HG03469 (cell line): ENCODE measurements at regions not wholly inside any gene's neighbourhood (a gene's known extent, or its start where the extent isn't known, plus 50 kb on each side); places are given as distances from the start of the nearest gene placed in this dataset.

Experiments
- ATAC-seq: cut with Tn5 transposase; IDR thresholded peaks from one replicate; pipeline ENCODE4 v1.9.1; 2021; ENCODE audit warnings: mild to moderate bottlenecking, moderate library complexity, moderate number of reproducible peaks; ENCODE audit not compliant: unreplicated experiment

DNA sequence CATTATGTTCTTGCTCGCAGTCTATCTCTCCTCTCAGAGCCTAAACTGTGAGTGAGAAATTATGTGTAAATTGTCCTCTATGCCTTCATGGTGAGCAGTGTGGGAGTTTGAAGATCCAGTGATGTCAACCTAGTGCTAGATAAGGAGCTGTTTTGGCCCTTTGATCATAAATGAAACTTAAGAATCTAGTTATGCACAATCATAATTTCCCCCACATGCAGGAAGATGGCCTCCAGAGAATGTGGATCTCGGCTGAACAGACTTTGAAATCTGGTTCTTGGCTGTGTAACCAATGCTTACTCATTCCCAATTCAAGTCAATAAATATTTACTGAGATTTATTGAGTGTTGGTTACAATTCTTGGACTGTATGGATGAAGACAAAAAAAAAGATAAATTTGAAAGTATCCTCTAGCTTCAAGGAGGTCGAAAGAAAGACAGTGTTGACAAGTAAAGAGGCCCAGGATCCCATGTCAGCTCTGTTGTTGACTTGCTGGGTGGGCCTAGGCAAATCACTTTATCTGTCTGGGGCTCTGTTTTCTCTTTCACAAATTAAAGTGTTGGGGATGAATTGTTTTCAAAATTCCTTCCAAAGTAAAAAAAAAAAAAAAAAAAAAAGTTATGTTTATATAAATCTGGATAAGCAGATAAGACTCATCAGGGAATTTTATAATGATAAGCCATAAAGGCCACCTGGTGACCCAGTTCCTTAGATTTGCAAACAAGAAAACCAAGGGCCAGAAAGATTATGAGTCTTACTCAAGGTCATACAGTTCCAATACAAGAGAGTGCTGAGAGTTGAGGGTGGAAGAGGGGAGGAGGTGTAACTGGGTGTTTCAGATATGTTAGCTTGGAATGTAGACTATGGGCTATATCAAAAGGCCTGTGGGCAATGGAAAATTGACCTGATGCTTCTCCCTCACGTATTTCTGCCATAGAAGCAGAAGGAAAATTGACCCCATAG is 969.9 kb downstream of the KCNMA1 start:
- ATAC-seq = no peak

DNA sequence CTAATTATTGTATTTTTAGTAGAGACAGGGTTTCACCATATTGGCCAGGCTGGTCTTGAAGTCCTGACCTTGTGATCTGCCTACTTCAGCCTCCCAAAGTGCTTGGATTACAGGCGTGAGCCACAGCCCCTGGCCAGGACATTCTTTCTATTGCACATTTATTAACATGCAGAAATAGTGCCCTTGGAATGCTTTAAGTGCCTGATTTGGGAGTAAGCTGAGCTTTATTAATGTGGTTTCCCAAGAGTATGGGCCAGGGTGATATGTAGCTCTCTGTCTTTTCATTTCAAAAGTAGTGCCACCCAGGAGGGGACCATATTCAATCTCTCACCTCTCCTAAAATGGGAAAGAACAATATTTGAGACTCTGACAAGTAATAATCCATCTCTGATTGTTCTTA is 970.7 kb downstream of the KCNMA1 start:
- no peak for ATAC-seq

DNA sequence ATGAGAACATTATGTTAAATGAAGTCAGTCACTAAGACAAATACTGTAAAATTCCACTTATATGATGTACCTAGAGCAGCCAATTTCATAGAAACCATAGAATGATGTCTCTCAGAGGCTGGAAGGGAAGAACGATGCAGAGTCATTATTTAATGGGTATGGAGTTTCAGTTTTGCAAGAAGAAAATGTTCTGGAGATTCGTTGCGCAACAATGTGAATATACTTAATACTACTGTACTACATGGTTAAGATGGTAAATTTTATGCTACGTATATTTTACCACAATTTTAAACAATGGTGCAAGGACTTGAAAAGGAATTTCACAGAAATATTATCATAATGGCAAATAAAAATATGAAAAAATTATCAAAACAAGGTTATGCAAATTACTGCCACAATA is 972.6 kb downstream of the KCNMA1 start:
- no peak for ATAC-seq

DNA sequence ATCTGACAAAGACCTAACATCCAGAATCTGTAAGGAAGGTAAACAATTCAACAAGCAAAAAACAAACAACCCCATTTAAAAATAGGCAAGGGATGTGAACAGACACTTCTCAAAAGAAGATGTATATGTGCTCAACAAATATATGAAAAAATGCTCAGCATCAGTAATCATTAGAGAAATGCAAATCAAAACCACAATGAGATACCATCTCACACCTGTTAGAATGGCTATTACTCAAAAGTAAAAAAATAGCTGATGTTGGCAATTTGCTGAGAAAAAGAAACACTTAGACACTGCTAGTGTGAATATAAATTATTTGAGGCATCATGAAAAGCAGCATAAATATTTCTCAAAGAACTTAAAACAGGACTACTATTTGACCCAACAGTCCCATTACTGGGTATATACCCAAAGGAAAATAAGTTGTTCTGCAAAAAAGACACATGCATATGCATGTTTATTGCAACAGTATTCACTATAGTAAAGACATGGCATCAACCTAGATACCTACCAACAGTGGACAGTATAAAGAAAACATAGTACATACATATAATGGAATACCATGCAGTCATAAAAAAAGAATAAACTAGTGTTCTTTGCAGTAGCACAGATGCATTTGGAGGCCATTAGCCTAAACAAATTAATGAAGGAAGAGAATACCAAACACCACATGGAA is 980.1 kb downstream of the KCNMA1 start:
- no peak for ATAC-seq

DNA sequence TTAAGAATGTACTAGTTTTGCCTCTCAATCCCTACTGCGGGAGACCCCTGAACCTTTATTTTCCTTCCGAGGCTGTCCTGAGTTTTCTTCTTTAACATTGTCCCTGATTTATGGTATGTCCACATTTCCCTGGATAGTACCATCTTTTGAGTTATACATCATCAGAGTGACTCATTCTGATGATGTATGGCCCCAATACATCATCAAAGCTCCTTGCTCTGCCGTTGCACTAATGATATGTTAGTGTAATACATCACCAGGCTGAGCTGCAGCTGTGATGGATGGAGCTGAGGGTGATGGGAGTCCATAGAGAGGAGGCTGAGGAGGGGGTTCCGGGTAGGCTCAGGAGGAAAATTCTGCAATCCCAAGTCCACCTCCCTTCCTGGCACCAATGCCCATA is 986.5 kb downstream of the KCNMA1 start:
- no peak for ATAC-seq

DNA sequence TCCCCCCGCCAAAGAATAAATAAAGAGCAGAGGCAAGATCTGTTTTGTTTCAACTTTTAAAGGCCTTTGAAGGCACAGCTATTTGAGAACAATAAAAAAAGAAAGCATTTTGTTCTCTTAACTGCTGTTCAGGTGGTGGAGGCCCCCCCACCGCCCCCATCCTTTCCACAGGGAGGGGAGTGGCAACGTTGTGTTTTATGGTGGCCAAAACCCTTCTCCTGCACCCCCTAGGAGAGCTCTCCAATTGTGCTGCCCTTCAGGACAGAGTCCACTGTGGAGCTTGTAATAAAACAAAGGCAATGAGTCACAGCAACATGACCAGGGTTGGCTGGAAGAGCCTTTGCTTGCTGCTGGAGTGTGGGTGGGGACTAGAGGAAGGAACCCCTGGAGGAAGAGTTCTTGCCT is 987.9 kb downstream of the KCNMA1 start:
- no peak for ATAC-seq

DNA sequence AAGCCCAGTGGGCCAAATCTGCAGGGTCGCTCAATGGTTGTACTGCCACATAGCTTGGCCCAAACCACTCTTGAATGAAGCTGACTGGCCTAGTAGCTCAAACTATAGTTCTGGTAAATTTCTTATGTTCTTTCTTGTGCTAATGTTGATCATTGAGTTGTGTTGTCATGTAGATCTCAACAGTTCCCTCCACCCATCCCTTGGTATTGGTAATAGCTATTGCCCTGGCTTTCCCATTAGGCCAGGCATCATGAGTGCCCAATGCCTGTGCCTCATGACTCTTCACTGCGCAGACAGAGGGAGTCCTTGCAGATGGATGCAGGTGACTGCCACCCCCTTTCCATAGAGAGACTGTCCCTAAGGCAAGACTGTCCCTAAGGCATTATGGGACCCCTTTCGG is 988.4 kb downstream of the KCNMA1 start:
- no peak for ATAC-seq

DNA sequence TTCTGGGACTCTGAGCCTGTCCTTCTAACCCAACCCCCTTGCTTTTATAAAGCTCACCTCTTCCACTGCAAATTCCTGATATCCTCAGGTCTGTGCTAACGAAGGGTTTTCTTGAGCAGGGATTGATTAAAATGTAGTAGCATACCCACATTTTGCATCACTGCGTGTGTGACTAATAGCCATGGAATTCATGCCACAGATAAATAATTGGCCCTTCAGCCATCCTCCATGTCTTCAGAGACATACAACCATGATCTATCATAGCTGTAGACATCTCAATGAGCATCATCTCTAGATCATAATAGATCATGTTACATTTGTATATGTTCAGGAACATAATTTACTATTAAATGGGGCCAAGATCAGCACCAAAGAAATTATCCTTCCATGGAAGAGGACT is 990.3 kb downstream of the KCNMA1 start:
- ATAC-seq = no peak

DNA sequence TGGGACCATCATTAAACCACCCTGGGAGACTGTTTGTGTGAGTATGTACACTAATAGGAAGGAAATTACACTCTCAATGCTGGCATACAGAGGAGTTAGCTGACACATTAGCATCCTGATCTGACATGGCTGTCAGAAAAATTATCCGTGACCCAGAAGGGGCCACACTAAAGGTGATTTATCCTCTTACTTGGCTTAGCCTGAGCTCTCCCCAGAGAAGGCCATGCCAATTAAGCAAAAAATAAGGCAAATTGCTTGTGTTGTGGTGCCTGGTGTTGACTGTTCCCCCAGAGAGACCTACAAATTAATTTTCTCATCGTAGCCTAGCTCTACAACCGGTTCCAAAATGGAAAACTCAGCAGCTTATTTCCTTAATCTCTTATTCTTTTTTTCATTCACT is 992.3 kb downstream of the KCNMA1 start:
- ATAC-seq = no peak

DNA sequence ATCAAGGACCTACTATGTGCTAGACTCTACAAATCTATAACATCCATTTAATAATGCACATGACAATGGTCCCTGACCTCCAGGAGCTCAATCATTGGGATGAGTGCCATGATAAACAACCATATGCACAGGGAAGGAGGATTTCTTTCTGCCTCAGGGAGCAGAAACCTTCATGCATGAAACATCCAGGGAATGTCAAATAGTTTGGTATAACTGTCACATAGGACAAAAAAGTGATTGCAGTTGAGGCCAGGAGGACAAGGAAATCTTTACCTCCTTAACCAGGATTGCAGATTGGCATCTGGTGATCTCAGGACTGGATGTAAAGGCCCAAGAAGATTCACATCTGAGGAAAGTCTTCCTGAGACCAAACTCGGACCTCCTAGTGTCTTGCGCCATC is 993.1 kb downstream of the KCNMA1 start:
- no peak for ATAC-seq

DNA sequence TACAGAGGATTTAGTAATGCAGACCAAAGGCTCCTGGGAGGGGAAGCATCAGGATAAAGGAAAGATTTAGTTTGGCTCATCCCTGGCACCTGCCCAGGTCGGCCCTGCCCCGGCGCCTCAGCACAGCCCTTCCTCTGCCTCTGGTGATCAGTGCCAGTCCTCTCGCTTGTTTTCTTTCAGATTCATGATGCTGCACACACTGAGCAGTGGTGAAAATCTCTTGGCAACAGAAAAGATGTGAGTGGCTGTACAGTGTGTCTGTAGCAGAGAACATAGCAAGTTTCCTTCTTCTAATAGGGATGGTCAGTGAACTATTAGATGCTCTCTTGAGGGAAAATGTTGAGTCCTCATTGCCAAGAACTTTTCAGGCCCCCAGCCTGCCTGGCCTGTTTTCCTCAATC is 994.1 kb downstream of the KCNMA1 start:
- ATAC-seq = no peak

DNA sequence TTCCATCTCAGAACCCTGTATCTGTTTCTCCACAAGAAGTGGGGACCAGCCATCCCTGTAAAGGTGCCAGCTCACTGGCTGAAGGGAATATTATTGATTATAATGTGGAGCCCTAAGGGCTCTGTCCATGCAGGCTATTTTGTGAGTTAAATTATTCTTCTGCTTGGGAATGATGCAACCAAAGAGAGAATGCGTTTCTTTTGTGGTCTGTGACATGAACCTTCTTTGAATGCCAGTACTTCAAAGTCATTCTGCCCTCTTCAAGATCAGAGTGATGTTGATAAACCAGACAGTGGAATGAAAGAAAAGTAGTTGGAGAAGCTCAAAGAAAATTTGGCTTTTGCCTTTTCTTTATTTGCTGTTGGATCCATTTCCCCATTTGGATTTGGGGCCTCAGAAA is 995.2 kb downstream of the KCNMA1 start:
- ATAC-seq = no peak

DNA sequence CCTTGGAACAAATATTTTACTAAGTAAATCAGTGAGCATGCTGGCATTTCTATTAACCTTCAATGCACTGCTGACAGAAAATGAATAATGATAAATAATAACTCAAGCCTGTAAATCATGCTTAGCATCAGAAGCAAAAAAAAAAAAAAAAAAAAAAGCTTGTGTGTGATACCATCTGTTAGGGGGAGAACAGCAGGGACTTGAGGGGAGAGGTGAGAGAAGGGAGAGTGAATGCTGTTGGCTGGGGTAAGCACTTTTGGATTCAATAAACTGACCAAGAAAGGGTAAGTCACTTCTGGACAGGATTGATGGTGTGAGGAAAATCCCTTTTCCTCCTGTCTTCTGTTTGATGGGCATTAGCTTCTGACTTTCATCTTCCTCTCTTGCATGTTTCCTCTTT is 996.4 kb downstream of the KCNMA1 start:
- ATAC-seq = no peak

DNA sequence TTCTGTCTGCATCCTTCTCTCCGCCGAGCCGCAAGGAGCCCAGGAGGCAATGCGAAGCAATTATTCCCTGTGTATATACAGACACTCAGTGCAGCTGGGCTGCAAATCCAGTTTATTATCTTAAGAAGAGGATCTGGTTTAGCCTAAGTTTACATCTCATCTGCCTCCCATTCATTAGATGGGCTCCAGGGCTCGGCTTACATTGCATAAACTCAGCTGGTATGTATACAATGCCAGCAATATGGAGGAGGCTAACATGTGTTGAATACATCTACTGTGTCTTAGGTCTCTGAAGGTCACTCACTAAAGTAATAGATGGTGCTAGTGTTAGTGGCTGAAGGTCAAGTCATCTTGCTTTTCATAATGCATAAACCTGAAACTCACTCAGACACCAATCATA is 996.8 kb downstream of the KCNMA1 start:
- ATAC-seq = no peak

DNA sequence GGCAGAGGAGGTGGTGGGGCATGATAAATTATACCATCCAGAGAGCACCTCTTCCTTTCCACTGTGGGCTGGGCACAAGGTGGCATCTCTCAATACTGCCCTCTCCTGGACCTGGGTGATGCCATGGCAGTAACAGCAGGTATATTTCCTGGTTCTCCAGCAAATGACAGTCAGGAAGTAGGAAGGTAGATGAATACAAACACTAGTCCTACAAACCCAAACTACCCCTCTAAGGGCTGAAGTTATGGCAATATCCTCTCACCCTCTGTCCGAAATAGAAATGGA is 1004.9 kb downstream of the KCNMA1 start:
- no peak for ATAC-seq

DNA sequence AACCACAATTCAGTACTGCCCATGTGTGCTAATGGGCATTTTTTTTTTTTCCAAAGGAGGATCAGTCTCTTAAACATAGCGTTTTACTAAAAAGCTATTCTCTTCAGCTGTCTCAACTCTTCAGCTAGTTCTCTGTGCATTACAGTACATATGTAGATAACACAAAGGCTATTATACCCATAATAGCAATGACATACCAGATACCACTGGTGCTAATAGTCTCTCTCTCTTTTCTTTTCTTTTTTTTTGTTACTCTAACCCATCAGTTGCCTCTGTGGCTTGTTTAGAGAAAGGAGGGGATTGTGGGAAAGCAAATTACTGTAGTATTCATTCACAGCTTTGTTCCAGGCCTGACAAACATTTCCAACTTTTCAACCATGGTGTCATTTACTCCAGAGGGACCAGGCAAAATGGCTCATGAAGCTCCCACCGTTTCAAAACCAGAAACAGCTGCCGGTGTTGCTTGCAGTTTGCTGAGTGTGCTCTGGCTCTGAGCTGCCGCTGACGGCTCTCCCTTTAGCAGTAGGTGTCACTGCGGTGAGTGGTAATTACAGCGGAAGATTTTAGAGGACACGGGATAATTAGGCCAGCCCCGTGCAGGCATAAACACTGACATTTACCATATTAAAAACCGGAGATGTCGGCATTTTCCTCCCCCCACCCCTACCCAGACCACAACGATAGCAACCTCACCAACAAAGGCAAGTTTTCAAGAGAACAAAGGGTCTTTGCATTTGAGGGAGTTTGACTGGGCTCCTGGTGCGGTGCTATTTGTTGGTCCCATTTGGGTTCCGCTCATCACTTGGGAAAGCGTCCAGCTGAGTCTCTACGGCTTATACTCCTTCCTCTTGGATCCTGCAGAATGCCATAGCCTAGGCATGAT is 1005.5 kb downstream of the KCNMA1 start:
- ATAC-seq = no peak

DNA sequence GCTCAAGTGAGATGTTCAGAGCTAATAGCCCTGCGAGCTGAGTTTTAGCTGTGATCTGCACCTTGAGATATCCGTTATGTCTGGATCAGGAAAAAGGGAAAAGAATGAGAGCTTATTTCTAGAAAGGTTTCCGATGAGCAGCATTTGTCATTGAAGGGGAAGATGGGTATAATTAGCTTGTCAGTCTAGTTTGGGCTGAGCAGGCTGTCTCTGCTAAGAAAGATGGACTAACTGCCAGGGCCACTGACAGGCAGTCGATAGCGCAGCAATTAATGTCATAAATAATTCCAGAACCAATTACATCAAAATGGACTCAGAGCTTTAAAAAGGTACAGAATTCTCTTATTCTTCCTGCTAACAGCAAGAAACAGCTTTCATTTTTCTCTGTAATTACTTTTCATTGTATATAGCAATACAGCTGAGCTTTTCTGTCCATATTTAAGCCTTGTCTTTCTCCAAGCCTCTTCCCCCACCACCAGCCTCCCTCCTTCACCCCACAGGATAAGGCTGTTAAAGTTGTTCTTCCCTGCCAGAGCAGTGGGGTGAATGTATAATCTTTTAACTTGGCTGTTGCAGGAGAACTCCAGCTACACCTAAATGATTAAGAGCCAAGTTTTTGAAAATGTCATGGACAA is 1006.5 kb downstream of the KCNMA1 start:
- ATAC-seq = no peak

DNA sequence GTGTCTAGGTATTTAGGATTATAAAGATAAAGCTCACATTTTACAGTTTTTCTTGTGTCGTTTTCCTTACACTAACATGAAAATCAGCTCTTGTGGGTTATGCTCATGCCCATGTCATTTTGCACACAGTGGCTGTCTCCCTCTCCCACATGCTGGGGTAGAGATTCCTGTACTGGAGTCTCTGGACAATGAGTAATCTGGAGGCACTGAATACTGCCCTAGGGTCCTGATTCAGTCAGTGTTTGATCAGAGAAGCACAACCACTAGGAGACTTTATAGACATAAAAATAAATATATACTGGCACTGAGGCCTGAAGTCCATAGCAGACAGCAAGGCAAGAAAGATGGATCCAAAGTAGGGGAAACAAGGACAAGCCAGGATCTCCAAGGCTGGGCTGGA is 1008.8 kb downstream of the KCNMA1 start:
- ATAC-seq = no peak

DNA sequence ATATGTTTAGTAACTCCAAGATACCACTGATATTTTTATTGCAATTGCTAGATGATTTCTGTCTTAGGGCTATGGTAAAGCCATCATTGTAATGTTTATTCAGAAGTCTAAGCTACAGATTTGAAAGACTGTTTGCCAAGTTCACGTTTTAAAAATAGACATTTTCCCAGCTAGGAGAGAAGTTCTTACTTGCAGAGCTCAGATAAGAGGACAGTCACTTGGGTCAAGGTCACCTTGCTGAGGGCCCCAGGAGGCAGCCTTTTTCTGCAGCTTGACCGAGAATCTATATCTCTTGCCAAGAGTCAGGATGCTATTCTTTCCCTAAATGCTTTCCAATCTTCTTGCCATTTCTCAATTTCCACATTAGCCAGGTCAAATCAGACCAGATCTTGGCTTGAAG is 1011.2 kb downstream of the KCNMA1 start:
- ATAC-seq = no peak

DNA sequence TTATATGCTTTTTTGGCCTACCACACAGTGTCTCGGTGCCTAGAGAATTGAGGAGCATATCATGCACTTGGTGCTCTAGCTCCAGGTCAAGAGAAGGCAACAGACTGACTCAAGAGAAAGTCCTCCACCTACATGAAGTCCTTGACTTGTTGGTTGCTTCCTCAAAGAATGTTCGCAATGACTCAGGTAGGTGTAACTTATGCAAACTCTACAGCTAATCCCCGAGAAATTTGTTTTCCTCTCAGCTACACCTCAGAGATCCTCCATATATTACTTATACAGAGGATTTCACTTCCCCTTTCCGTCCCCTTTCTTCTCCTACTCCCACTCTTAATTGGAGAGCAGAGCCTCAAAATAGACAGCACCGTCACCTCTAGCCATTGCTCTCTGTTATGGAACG is 1013.1 kb downstream of the KCNMA1 start:
- peak; percentile 97 for ATAC-seq
